Neural cell (in vitro differentiated cells): ENCODE measurements at regions not wholly inside any gene's neighbourhood (a gene's known extent, or its start where the extent isn't known, plus 50 kb on each side); places are given as distances from the start of the nearest gene placed in this dataset.

Experiments used
- H2AFZ ChIP-seq: fragments of 200-600, 300-800 bp; sonication (generic), shearing (Covaris generic); 2 replicates; pipeline ENCODE4 v1.6.0; 2014; ENCODE audit warnings: low read depth, mild to moderate bottlenecking, antibody characterized with exemption, low read length, moderate library complexity
- H3F3A ChIP-seq: fragments of 200-600 bp; shearing (Covaris generic); 2 replicates; pipeline ENCODE4 v1.6.1; 2016; ENCODE audit warnings: mild to moderate bottlenecking, moderate library complexity, mixed read lengths, antibody characterized with exemption, low read length; ENCODE audit not compliant: insufficient read depth, poor library complexity, severe bottlenecking
- H3K27ac ChIP-seq: fragments of 200-600, 300-800 bp; sonication (generic), shearing (Covaris generic); 2 replicates; pipeline ENCODE4 v1.5.1; 2014; ENCODE audit warnings: mild to moderate bottlenecking, low read length, moderate library complexity
- H3K27me3 ChIP-seq: fragments of 300-800, 200-600 bp; sonication (generic), shearing (Covaris generic); 2 replicates; pipeline ENCODE4 v1.6.0; 2014; ENCODE audit warnings: mild to moderate bottlenecking, low read depth, low read length, moderate library complexity; ENCODE audit not compliant: insufficient read depth
- H3K36me3 ChIP-seq: fragments of 300-800, 200-600 bp; sonication (generic), shearing (Covaris generic); 2 replicates; pipeline ENCODE4 v1.5.1; 2014; ENCODE audit warnings: mild to moderate bottlenecking, antibody characterized with exemption, low read length, moderate library complexity; ENCODE audit not compliant: insufficient read depth
- H3K4me2 ChIP-seq: fragments of 300-800, 200-600 bp; sonication (generic), shearing (Covaris generic); 2 replicates; pipeline ENCODE4 v1.6.0; 2014; ENCODE audit warnings: mild to moderate bottlenecking, low read length
- H3K4me3 ChIP-seq: fragments of 300-800, 200-600 bp; sonication (generic), shearing (Covaris generic); 2 replicates; pipeline ENCODE4 v1.5.1; 2014; ENCODE audit warnings: mild to moderate bottlenecking, low read length, moderate library complexity
- H3K79me2 ChIP-seq: fragments of 200-600 bp; shearing (Covaris generic); replicated peaks from 2 replicates; pipeline ENCODE4 v1.6.0; 2014; ENCODE audit warnings: mild to moderate bottlenecking, low read length, moderate library complexity; ENCODE audit not compliant: insufficient read depth
- H3K9ac ChIP-seq: fragments of 300-800, 200-600 bp; sonication (generic), shearing (Covaris generic); 2 replicates; pipeline ENCODE4 v1.6.1; 2016; ENCODE audit warnings: mild to moderate bottlenecking, low read length, mixed read lengths
- H3K9me2 ChIP-seq: fragments of 200-600 bp; shearing (Covaris generic); 2 replicates; pipeline ENCODE4 v1.6.1; 2016; ENCODE audit warnings: mild to moderate bottlenecking, low read length, mixed read lengths; ENCODE audit not compliant: insufficient read depth
- H3K9me3 ChIP-seq: fragments of 200-600, 300-800 bp; sonication (generic), shearing (Covaris generic); 2 replicates; pipeline ENCODE4 v1.6.1; 2016; ENCODE audit warnings: mild to moderate bottlenecking, mixed run types, low read length, moderate library complexity, mixed read lengths
- H4K20me1 ChIP-seq: fragments of 200-600 bp; shearing (Covaris generic); 2 replicates; pipeline ENCODE4 v1.6.1; 2016; ENCODE audit warnings: mild to moderate bottlenecking, mixed run types; ENCODE audit not compliant: insufficient read depth
- EP300 ChIP-seq: fragments of 450-650 bp; conservative IDR thresholded peaks from 2 replicates; pipeline ENCODE4 v1.6.1; 2014; ENCODE audit warnings: antibody characterized with exemption, mild to moderate bottlenecking, moderate library complexity; ENCODE audit not compliant: poor library complexity, severe bottlenecking
- EZH2 ChIP-seq: fragments of 200-600, 300-800 bp; shearing (Covaris generic), sonication (generic); IDR thresholded peaks from 2 replicates; pipeline ENCODE4 v1.6.1; 2014; ENCODE audit warnings: antibody characterized with exemption, low read length, borderline replicate concordance, mild to moderate bottlenecking; ENCODE audit not compliant: insufficient read depth, poor library complexity, severe bottlenecking
- MXI1 ChIP-seq: fragments of 450-650 bp; conservative IDR thresholded peaks from 2 replicates; pipeline ENCODE4 v1.6.1; 2014; ENCODE audit warnings: antibody characterized with exemption, mild to moderate bottlenecking; ENCODE audit not compliant: poor library complexity, severe bottlenecking
- POLR2AphosphoS5 ChIP-seq: IDR thresholded peaks from 2 replicates; pipeline ENCODE4 v1.6.1; 2012
- RAD21 ChIP-seq: fragments of 450-650 bp; conservative IDR thresholded peaks from 2 replicates; pipeline ENCODE4 v1.6.1; 2014; ENCODE audit warnings: antibody characterized with exemption, mild to moderate bottlenecking, moderate library complexity
- SMC3 ChIP-seq: fragments of 450-650 bp; conservative IDR thresholded peaks from 2 replicates; pipeline ENCODE4 v1.6.1; 2014; ENCODE audit warnings: antibody characterized with exemption, mild to moderate bottlenecking, moderate library complexity; ENCODE audit not compliant: poor library complexity
- TAF1 ChIP-seq: IDR thresholded peaks from 2 replicates; pipeline ENCODE4 v1.6.1; 2012; ENCODE audit warnings: low read depth
- TF ChIP-seq, protein P1 (sequence below): IDR thresholded peaks from 2 replicates; pipeline ENCODE4 v1.6.1; 2012; ENCODE audit warnings: borderline replicate concordance
- TF ChIP-seq, protein P2 (sequence below): fragments of 450-650 bp; IDR thresholded peaks from 2 replicates; pipeline ENCODE4 v1.5.1; 2014; ENCODE audit warnings: antibody characterized with exemption, mild to moderate bottlenecking, moderate library complexity; ENCODE audit not compliant: poor library complexity, severe bottlenecking

DNA sequence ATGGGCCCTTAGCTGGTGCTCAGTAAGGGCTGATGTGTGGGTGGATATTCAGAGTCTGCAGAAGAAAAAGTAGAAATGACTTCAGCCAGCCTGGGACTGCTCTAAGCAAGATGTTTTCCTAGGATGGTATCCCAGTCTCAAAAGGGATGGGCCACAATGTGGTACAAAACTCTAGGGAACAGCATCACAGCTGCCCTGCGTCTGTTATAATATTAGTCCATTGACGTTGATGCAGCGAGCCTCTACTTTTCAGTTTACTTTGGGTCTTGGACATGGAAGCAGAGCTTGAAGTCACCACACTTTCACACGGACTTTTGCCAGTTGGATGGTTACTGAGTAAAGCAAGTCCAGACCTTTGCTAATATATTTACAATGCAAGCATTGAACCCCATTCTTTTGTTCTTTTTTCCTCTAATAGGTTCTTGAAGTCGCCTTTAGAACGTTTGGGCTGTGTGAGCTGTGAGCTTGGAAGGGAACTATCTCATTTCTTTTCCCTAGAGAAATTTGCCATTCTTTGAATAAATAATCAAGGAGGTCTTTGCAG is 105.7 kb downstream of the RDH14 start:
- H3K4me3 ChIP-seq = no peak overlapping the region
- no peak overlapping the region for H3K9ac ChIP-seq
- H3K9me3 ChIP-seq = no peaks in the 10 kb centered on the region
- no peaks in the 10 kb centered on the region for H3K27me3 ChIP-seq
- no peaks in the 10 kb centered on the region for H3K36me3 ChIP-seq
- H3K79me2 ChIP-seq = no peaks in the 10 kb centered on the region
- no peak for TF ChIP-seq EP300
- no peak for TF ChIP-seq POLR2AphosphoS5
- TF ChIP-seq, protein P1, sequence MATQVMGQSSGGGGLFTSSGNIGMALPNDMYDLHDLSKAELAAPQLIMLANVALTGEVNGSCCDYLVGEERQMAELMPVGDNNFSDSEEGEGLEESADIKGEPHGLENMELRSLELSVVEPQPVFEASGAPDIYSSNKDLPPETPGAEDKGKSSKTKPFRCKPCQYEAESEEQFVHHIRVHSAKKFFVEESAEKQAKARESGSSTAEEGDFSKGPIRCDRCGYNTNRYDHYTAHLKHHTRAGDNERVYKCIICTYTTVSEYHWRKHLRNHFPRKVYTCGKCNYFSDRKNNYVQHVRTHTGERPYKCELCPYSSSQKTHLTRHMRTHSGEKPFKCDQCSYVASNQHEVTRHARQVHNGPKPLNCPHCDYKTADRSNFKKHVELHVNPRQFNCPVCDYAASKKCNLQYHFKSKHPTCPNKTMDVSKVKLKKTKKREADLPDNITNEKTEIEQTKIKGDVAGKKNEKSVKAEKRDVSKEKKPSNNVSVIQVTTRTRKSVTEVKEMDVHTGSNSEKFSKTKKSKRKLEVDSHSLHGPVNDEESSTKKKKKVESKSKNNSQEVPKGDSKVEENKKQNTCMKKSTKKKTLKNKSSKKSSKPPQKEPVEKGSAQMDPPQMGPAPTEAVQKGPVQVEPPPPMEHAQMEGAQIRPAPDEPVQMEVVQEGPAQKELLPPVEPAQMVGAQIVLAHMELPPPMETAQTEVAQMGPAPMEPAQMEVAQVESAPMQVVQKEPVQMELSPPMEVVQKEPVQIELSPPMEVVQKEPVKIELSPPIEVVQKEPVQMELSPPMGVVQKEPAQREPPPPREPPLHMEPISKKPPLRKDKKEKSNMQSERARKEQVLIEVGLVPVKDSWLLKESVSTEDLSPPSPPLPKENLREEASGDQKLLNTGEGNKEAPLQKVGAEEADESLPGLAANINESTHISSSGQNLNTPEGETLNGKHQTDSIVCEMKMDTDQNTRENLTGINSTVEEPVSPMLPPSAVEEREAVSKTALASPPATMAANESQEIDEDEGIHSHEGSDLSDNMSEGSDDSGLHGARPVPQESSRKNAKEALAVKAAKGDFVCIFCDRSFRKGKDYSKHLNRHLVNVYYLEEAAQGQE = no peak
- TF ChIP-seq SMC3 = no peak
- no peak for TF ChIP-seq EZH2
- no peak for TF ChIP-seq MXI1
- TF ChIP-seq, protein P2, sequence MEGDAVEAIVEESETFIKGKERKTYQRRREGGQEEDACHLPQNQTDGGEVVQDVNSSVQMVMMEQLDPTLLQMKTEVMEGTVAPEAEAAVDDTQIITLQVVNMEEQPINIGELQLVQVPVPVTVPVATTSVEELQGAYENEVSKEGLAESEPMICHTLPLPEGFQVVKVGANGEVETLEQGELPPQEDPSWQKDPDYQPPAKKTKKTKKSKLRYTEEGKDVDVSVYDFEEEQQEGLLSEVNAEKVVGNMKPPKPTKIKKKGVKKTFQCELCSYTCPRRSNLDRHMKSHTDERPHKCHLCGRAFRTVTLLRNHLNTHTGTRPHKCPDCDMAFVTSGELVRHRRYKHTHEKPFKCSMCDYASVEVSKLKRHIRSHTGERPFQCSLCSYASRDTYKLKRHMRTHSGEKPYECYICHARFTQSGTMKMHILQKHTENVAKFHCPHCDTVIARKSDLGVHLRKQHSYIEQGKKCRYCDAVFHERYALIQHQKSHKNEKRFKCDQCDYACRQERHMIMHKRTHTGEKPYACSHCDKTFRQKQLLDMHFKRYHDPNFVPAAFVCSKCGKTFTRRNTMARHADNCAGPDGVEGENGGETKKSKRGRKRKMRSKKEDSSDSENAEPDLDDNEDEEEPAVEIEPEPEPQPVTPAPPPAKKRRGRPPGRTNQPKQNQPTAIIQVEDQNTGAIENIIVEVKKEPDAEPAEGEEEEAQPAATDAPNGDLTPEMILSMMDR = no peak
- no peak for TF ChIP-seq TAF1
- no peak for TF ChIP-seq RAD21
- H3F3A ChIP-seq = no peaks in the 10 kb centered on the region
- no peaks in the 10 kb centered on the region for H3K9me2 ChIP-seq
- H3K27ac ChIP-seq = no peak overlapping the region
- no peaks in the 10 kb centered on the region for H4K20me1 ChIP-seq
- H3K4me2 ChIP-seq = no peak overlapping the region
- no peak overlapping the region for H2AFZ ChIP-seq

DNA sequence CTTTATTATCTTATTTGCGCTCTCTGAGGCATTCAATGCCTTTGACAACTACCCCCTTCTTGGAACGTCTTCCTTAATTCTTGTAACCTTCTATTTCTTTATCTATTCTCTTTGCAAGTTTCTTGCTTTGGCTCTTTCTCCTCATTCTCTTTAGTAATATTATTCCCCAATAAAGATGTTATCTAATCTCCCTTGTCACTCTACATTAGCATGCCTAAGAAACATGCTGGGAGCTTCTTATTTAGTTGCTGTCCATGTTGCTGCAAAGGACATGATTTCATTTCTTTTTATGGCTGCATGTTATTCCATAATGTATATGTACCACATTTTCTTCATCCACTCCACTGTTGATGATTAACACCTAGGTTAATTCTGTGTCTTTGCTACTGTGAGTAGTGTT is 113.7 kb downstream of the RDH14 start:
- Histone ChIP-seq H3K4me2 (no peak overlapping the region), H4K20me1 (no peaks in the 10 kb centered on the region), H3K9me3 (no peaks in the 10 kb centered on the region), H3K27me3 (no peaks in the 10 kb centered on the region), H3K27ac (no peak overlapping the region), H3K36me3 (no peaks in the 10 kb centered on the region), H3K79me2 (no peaks in the 10 kb centered on the region), H3F3A (no peaks in the 10 kb centered on the region), H3K9me2 (no peaks in the 10 kb centered on the region), H2AFZ (no peak overlapping the region), H3K4me3 (no peak overlapping the region), H3K9ac (no peak overlapping the region)
- no peak for TF ChIP-seq MXI1
- TF ChIP-seq EP300 = no peak
- no peak for TF ChIP-seq TAF1
- TF ChIP-seq POLR2AphosphoS5 = no peak
- no peak for TF ChIP-seq SMC3
- no peak for TF ChIP-seq RAD21
